GM19452 (cell line): ENCODE measurements at regions not wholly inside any gene's neighbourhood (a gene's known extent, or its start where the extent isn't known, plus 50 kb on each side); places are given as distances from the start of the nearest gene placed in this dataset.
"Not testable (repeated sequence)": the region's sequence is repeated elsewhere in the genome, so short reads cannot be mapped to it uniquely, and the experiment has no call there.

Experiments
- ATAC-seq: cut with Tn5 transposase; IDR thresholded peaks from one replicate; pipeline ENCODE4 v1.9.1; 2021; ENCODE audit not compliant: unreplicated experiment

DNA sequence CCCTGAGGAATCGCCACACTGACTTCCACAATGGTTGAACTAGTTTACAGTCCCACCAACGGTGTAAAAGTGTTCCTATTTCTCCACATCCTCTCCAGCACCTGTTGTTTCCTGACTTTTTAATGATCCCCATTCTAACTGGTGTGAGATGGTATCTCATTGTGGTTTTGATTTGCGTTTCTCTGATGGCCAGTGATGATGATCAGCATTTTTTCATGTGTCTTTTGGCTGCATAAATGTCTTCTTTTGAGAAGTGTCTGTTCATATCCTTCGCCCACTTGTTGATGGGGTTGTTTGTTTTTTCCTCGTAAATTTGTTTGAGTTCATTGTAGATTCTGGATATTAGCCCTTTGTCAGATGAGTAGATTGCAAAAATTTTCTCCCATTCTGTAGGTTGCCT, 223.5 kb downstream of the MAF start:
- not testable (repeated sequence) for ATAC-seq

- ATAC-seq = no peak
Measured at GRCh38 chr16:79375351-79375750, 225.2 kb downstream of the MAF start.

GRCh38 chr16:79372503-79373184, 227.9 kb downstream of the MAF start:
- no peak for ATAC-seq

GRCh38 chr16:79370736-79371135, 229.8 kb downstream of the MAF start:
- ATAC-seq = no peak

GRCh38 chr16:79369796-79370195, 230.7 kb downstream of the MAF start:
- no peak for ATAC-seq

GRCh38 chr16:79367822-79368221, 232.7 kb downstream of the MAF start:
- ATAC-seq = no peak

DNA sequence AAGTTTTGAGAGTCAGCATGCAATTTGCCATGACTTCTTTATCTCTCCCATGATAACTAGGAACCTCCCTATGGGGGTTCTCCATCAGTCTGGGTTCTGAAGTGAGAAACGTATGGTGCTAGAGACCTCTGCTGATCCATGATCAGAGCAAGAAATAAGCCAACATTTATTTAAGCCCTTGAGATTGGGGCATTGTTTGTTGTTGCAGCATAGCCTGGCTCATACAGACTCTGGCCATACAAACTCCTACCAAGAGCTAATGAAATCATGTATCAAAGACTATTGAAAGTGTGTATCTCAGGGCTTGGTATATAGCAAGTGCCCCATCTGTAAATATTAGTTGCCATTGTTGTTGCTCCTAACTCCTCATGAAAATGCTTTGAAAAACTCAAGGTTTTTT, 233.9 kb downstream of the MAF start:
- no peak for ATAC-seq

- no peak for ATAC-seq
Measured at GRCh38 chr16:79365702-79366101, 234.8 kb downstream of the MAF start.

- ATAC-seq = no peak
Measured at GRCh38 chr16:79363484-79363883, 237.1 kb downstream of the MAF start.

DNA sequence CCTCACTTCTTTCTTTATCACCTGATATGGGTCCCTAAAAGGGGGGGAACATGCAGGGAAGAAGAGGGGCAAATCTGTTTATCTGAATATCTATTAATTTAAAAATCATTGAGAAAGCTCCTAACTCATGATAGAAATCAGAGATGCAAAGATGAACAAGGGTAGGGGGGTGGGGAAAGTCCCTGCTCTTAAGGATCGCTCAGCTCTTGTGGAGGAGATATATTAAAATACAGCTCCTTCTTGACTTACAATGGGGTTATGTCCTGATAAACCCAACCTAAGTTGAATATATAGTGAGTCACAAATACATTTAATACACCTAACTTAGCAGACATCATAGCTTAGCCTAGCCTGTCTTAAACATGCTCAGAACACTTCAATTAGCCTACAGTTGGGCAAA, 237.5 kb downstream of the MAF start:
- ATAC-seq = no peak

DNA sequence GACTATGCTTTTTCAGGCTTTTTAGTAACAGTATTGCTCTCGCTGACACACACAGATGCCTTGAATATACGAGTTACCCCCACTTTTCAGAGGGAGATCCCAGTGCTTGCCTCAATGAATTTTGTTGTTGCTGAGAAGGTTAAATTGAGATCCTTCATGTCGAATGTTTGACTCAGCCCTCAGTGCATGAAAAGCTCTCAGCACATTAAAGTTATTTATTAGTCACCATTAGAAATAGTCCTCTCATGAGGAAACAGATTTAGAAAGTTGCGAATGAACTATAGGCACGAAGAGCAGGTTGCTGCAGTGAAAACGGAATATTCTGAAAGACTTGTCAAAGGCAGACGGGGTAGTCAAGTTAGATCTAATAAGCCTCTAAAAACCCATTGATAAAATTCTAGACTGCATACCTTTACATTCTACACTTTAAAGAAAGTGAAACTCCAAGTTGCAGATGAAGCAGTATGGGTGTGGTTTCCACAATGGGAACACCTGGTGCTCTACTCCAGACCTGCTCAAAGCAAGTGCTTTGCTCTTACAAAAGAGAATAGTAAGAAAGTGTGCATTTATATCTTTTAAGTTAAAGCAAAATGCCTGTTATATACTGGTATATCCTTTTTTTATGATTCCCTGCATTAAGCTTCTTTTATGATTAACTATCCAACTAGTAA, 238.1 kb downstream of the MAF start:
- no peak for ATAC-seq

- ATAC-seq = no peak
Measured at GRCh38 chr16:79361132-79361751, 239.3 kb downstream of the MAF start.

GRCh38 chr16:79360267-79360666, 240.3 kb downstream of the MAF start:
- ATAC-seq = no peak

DNA sequence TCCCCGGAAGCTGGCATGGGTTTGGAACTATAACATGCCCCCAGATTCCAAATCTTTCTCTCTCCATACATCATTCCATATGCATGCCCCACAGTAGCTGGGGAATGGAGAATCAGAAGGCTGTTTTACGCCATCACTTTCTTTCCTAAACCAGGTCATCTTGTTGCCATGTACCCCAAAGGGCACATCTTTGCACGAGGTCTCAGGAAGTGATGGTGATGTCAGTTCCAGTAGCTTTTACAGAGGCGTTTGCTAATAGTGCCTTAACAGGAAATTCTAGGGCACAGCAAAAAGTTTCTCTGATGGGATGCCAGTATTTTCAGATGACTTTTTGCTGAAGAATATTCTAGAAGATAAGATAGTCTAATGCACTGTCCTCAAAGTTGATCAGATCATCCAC, 241.5 kb downstream of the MAF start:
- no peak for ATAC-seq

- no peak for ATAC-seq
Measured at GRCh38 chr16:79358188-79358587, 242.3 kb downstream of the MAF start.

- no peak for ATAC-seq
Measured at GRCh38 chr16:79355600-79356358, 244.8 kb downstream of the MAF start.

DNA sequence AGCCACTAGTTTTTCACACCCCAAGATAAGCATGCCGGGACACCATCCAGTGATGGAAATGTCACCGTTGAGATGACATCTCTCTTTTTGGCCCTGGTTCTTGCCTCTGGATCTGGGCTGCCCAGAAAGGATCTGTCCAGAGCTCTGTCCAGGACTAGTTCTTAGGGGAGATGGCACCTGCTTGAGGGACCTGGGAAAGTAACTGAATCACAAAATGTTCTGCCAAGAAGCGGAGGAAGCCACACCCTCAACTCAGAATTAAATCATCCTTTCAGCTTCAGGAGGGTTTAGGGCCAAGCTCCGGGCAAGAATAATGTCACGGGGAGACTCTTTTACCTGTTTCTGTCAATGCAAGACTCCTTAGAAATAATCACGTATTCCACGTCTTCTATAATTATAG, 248.6 kb downstream of the MAF start:
- no peak for ATAC-seq

DNA sequence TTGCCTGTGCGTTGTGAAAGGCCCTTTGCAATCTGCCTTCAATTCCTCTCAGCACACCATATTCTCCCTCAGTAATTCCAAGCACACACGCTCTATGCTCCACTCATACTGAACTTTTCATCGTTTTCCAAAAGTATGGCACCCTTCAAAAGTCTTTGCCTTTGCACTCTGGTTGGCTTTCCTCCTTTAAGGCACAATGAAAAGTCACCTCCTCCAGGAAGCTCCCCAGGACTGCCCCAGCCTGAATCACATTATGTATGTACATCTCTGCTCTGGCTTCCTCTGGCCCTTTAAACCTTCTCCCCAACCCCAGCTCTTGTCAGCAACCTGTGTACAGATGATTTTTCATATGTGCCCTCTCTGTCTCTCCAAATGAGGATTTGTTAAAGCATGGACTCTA, 250.7 kb downstream of the MAF start:
- ATAC-seq = no peak

DNA sequence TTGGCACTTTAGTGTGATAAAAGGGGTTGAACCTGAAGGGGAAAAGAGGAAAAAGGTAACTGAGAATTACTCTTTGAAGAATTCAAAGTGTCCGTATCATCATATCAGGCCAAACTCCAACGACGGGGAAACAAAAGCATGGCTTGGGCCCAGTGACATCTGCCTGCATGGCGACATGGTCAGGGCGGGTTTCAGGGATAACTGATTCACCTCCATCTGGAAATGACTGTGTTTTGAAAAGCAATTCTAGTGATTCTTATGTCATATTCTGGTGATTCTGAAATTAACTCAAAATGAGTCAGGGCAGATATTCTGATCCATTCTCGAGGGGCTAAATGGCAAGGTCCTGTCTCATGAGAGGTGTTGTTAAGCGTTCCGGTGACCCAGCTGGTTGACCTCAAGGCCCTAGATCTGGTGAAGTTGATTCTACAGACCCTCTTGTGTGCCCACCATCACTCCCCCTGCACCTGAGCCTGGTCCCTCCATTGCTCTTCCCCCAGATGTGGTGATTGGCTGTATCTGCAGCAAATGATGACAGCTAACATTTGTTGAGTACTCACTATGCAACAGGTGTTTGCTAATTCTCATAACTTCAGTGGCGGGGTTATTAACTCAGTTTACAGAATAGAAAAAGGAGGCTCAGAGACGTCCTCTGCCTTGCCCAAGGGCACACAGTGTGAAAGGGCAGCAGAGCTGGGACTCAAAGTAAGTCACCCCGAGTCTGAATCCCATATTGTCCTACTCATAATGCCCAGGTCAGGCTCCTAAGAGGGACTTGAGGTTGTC, 251.8 kb downstream of the MAF start:
- ATAC-seq = no peak

DNA sequence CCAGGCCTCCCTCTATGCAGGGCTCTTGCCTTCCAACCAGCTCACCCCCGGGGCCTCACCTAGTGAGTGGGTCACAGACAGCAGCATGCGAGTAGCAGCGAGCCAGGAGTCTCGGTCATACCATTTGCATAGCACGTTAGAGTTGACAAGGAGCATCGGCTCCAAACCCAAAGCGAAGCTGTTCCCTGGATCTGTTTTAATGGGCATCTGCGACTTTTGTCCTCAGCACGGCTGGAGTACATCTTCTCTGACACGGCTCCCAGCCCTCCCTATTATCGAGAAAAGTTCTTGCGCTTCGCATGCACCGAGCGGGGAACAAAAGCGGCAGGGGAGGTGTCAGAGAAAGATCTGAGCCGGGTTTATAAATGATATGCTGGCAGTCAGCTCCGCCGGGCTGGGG, 253.3 kb downstream of the MAF start:
- ATAC-seq = no peak

DNA sequence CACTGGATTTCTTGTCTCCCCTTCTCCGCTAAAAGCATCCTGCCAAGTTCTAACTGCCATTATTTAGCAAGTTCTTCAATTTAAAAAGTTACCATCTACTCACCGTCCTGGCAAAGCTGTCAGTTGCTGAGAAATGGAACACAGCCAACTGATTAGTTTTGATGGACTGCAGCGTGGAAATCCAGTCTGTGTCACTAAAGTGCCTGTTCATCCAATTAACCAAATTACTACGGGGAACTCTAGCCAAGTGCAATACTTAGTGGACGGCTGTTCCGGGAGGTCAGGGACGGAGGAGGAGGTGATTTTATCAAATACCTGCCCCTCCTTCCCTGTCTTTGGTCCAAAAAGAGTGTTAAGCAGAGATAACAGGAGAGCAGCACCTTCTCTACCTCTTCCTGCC, 260.7 kb downstream of the MAF start:
- no peak for ATAC-seq
